H4 (cell line): ENCODE measurements at regions not wholly inside any gene's neighbourhood (a gene's known extent, or its start where the extent isn't known, plus 50 kb on each side); places are given as distances from the start of the nearest gene placed in this dataset.
"Not testable (repeated sequence)": the region's sequence is repeated elsewhere in the genome, so short reads cannot be mapped to it uniquely, and the experiment has no call there.

Experiments used
- DNase-seq: peaks from one replicate; pipeline ENCODE4 v3.0.0-alpha.2; 2015; ENCODE audit warnings: low spot score

- no peak for DNase-seq
These were observed 55.2 kb upstream of the SLIT2 start for GRCh38 chr4:20196476-20196875.

DNA sequence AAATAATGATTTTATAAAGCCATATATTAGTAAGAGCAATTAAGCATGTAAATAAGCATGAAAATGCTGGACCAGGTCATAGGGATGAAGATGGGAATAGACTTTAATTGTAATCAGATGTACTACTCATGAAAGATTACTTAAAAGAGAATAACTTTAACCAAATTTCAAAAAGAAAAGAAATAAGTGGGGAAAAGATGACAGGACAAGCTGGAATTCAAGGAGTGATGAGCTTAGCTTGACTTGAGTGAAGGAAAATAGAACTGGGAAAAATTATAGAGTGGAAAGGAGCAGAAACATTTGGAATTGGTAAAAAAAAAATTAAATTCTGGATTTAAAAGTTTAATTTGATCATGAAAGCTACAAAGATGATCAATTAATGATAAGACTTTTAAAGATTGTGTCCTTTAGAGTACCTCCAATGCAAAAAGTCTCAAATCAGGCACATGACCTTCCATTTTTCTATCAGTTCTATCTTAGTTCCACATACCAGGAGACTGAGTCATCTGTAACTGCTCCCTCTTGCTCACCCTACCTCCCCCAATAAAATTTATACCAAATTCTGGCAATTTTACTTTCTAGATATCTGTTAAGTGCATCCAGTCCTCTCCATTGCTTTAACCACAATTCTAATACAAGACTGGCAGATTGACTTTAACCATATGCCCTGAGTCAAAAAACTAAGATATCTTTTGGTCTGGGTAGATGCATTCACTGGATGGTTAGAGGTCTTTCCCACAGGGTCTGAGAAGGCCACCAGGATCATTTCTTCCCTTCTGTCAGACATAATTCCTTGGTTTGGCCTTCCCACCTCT lies 56.4 kb upstream of the SLIT2 start:
- no peak for DNase-seq

GRCh38 chr4:20194123-20195013 lies 57.3 kb upstream of the SLIT2 start:
- peak; percentile 42 for DNase-seq

DNA sequence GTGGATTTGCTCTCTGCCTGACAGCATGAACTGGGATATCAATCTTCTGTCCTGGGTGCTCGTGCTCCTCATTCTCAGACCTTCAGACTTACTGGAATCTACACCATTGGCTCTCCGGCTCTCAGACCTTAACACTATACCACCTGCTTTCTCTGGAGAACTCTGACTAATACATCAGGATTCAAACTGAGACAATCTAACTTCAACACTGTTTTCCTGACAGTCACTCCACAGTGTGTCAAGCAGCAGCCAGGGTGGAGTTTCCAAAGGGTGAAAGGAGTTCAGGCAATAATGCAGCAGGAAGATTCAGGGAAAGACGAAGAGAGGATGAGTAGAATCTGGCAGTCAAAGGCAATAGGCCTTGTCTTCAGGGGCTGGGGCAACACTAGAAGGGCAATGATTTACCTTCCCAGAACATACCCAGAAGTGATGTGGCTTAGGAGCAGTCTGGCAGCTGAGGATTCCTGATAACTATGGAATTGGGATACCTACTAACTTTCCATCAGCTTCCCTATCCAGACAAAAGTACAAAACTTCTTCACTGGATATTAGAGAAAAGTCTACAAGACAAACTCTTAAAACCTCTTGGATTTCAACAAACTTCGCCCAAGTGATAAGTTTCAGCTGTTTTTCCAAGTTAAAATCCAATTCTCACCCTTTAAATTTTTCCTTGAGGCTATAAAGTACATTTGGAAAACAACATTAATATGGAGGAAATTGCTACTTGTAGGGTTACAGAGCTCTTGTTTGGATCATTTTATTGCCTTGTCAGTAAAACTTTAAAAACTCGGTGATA lies 58.4 kb upstream of the SLIT2 start:
- no peak for DNase-seq

GRCh38 chr4:20192736-20193135 lies 59.0 kb upstream of the SLIT2 start:
- no peak for DNase-seq

DNA sequence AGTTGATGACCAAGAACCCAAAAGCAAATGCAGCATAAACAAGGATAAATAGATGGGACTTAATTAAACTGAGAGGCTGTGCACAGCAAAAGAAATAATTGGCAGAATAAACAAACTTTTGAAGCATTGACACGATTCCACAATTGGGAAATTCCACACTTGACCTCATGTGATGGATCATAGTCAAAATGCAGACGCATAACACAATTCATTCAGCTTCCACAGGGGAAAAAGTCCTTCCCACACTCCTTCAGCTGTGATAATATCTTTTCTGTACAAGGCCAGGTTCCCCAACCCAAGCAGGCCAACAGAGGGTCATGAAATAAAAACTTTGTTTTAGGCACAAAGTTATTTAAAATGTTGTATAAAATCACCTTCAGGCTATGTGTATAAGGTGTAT lies 66.6 kb upstream of the SLIT2 start:
- no peak for DNase-seq

DNA sequence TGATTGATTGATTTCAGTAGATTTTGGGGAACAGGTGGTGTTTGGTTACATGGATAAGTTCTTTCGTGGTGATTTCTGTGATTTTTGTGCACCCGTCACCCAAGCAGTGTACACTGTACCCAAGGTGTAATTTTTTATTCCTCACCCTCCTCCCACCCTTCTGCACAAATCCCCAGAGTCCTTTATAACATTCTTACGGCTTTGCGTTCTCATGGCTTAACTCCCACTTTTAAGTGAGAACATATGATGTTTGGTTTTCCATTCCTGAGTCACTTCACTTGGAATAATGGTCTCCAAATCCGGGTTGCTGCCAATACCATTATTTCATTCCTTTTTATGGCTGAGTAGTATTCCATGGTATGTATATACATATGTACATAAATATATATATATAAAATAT lies 68.6 kb upstream of the SLIT2 start:
- not testable (repeated sequence) for DNase-seq

GRCh38 chr4:20181926-20182325 lies 69.8 kb upstream of the SLIT2 start:
- no peak for DNase-seq

DNA sequence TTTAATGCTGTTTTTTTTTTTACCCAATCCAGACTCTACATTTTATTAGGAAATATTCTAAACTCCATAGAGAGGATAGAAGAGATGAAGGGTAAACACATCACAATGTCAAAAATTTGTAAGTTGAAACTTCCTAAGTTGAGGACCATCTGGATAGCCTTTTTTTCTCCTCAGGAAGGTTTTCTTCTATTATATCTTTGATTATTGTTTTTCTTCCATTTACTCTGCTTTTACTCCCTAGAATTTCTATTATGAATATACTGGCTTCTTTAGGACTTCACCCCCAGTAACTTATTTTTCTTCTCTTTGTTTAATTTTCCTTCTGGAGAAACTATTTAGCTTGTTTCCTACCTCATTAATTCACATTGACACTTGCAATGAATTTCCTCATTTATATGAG lies 71.2 kb upstream of the SLIT2 start:
- DNase-seq = no peak

- no peak for DNase-seq
These were observed 72.7 kb upstream of the SLIT2 start for GRCh38 chr4:20178902-20179576.

DNA sequence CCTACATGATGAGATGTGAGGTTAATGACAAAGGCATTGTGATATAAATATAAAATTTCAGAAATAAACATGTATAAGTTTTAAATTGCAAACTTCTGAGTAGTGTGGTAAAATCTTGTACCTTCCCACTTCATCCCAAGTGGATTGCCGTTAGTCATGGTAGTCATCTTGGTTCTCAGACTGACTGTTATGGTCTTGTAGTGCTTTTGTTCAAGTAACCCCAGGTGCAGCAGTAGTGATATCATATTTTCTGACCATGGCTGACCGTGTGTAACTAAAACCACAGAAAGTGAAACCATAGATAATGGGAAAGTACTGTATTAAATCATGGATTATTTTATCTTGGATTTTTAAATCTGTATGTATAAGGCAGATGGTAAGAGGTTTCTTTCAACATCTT lies 74.8 kb upstream of the SLIT2 start:
- no peak for DNase-seq

DNA sequence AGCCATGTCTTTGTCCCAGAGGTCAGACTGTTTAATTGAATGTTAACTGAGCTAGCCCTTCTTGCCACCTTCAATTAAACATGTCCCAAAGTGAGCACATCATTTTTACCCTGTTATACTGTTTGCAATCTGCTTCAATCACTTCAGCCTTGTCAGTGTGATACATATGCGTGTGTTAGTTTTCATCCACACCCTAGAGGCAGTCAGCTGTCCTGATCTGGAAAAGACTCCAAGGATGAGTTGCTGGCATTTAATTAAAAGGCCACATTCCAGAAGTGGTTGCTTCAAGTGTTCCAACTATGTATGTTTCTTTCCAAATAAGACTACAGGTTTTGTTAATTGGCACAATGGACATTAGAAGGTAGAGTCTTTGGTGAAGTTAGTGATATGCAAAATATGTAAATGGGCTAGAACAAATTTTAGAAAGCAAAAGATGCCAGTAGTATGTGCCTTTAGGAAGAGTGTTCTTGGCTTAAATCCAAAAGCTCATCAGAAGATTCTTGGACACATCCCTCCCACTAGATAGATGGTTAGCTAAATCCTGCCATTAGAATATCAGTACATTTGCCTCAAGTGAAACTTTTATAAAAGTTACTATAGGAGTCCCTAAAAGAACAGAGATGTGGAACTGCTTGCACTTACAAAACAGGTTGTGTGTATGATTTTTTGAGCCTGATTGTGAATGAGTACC lies 79.5 kb upstream of the SLIT2 start:
- no peak for DNase-seq

DNA sequence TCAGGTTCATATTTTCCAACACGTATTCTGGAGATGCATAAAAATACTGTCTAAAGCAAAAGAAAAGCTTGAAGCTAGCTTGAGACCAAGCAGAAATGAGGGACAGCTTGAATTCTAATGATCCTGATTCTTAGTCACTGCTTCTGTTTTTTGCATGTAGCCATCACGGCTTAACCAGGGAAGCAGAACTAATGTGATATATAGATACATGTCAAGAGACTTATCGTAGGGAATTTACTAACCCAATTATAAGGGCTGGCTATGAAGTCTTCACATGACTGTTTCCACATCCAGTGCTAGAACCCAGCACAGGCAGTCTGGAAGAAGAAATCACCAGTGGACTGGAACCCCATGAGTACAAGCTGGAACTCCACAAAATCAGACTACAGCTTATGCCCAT lies 85.2 kb upstream of the SLIT2 start:
- no peak for DNase-seq

DNA sequence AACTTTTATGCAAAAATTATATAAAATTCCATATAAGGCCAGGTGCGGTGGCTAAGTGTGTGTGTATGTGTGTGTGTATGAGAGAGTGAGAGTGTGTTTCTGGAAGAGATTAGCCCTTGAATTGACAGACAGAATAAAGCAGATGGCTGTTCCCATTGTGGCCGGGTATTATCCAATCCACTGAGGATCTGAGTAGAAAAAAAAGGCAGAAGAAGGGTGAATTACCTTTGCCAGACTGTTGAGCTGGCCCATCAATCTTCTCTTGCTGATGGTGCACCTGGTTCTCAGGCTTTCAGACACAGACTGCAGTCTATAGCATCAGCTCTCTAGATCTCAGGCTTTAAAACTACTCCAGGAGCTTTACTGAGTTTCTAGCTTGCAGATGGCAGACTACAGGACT lies 92.2 kb upstream of the SLIT2 start:
- no peak for DNase-seq

DNA sequence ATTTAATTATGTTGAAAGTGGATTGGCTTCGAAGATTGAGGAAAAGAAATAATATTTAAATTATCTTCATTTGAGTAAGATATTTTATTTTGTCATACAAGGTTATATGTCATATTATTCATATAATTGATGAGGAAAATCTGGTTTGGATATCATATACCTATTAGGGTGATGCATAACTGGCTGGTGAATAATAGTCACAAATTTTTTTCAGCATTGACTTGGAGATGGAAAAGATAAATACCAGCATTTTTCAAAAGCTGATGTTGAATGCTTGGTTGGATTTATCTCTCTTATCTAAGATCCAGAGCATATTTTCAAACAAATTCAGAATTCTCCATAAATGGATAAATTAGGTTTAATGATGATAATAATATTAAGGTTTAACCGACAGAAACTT lies 93.5 kb upstream of the SLIT2 start:
- DNase-seq = no peak

- DNase-seq = no peak
These were observed 100.3 kb upstream of the SLIT2 start for GRCh38 chr4:20151436-20151835.

DNA sequence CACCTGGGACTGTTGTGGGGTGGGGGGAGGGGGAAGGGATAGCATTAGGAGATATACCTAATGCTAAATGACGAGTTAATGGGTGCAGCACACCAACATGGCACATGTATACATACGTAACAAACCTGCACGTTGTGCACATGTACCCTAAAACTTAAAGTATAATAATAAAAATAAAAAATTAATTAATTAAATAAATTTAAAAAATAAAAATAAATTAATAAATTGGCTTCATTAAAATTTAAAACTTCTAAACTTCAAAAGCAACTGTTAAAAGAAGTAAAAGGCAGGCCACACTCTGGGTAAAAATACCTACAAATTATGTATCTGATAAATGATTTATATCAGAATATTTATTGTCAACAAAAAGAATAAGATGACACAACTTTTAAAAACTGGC lies 102.6 kb upstream of the SLIT2 start:
- not testable (repeated sequence) for DNase-seq

DNA sequence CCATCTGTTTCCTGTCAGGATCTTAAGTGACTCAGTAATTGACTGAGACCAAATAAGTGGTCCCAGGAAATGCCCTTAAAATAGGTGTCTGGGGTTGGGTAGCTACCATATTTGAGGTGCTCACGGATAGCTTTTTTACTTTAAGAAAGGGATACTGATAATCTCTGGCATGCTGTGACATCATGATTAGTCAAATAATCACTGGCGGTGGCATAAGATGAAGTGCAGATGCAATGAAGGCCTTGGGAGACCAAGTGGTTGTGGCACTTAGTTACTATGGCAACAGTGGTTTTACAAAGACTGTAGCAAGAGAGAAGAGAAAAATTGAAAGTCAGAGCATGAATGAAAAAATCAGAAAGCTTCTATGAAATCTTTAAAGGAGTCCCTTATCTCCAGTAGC lies 114.5 kb upstream of the SLIT2 start:
- no peak for DNase-seq

DNA sequence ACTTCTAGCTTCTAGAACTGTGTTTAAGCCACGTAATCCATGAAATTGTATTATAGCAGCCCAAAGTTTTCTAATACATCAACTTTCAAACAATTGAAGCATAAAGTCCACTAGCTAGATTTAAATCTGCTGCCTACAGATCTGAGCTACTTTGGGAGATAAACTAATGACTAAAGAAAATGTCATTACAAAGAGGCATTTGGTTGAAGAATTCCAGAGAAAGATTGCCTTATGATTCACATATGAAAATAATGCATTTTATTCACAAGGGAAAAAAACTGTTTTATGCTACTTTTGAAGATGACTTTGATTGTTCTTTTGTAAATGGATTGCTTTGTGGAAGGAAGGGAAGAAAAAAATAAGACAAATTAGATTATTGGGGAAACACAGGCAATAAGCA lies 124.1 kb upstream of the SLIT2 start:
- no peak for DNase-seq

- DNase-seq = no peak
These were observed 124.8 kb upstream of the SLIT2 start for GRCh38 chr4:20126906-20127305.
